Parathyroid adenoma (tissue), 2 donors: ENCODE measurements at regions not wholly inside any gene's neighbourhood (a gene's known extent, or its start where the extent isn't known, plus 50 kb on each side); places are given as distances from the start of the nearest gene placed in this dataset.

Experiments
- H2AFZ ChIP-seq: fragments of 300-600 bp; sonication (generic); one replicate; pipeline ENCODE4 v1.7.0; 2017; ENCODE audit warnings: antibody characterized with exemption, mild to moderate bottlenecking
- H3K27ac ChIP-seq: fragments of 300-600 bp; sonication (generic); one replicate; pipeline ENCODE4 v1.7.0; 2017
- H3K27me3 ChIP-seq: fragments of 300-600 bp; sonication (generic); one replicate; pipeline ENCODE4 v1.7.0; 2017; ENCODE audit warnings: low read length; ENCODE audit not compliant: control insufficient read depth, insufficient read depth
- H3K36me3 ChIP-seq: fragments of 300-600 bp; sonication (generic); one replicate; pipeline ENCODE4 v1.7.0; 2017; ENCODE audit warnings: low read length; ENCODE audit not compliant: control insufficient read depth, insufficient read depth
- H3K4me1 ChIP-seq: fragments of 300-600 bp; sonication (generic); one replicate; pipeline ENCODE4 v1.7.0; 2017; ENCODE audit warnings: control low read depth
- H3K4me2 ChIP-seq: fragments of 300-600 bp; sonication (generic); one replicate; pipeline ENCODE4 v1.7.0; 2017; ENCODE audit warnings: low read length
- H3K4me3 ChIP-seq: fragments of 300-600 bp; sonication (generic); one replicate; pipeline ENCODE4 v1.7.0; 2017; ENCODE audit warnings: low read depth, low read length
- H3K79me2 ChIP-seq: fragments of 300-600 bp; sonication (generic); one replicate; pipeline ENCODE4 v1.7.0; 2017; ENCODE audit warnings: control low read depth
- H3K9ac ChIP-seq: fragments of 300-600 bp; sonication (generic); one replicate; pipeline ENCODE4 v1.7.0; 2017; ENCODE audit warnings: mild to moderate bottlenecking
- H3K9me3 ChIP-seq: fragments of 300-600 bp; sonication (generic); one replicate; pipeline ENCODE4 v1.7.0; 2017; ENCODE audit warnings: low read length; ENCODE audit not compliant: control insufficient read depth
- CTCF ChIP-seq: fragments of 300-600 bp; sonication (generic); IDR thresholded peaks from one replicate; pipeline ENCODE4 v1.7.0; 2017; ENCODE audit warnings: antibody characterized with exemption, mild to moderate bottlenecking
- donor health status: primary hyperparathyroidism.

GRCh38 chrX:71000139-71000538, 68.0 kb downstream of the SNX12 start:
- no peak for TF ChIP-seq CTCF
- Histone ChIP-seq H3K27ac (no peak overlapping the region), H3K4me1 (no peaks in the 10 kb centered on the region), H3K27me3 (no peaks in the 10 kb centered on the region), H3K4me3 (no peak overlapping the region), H3K9me3 (no peaks in the 10 kb centered on the region), H2AFZ (no peak overlapping the region), H3K36me3 (no peaks in the 10 kb centered on the region), H3K79me2 (no peaks in the 10 kb centered on the region), H3K4me2 (no peak overlapping the region), H3K9ac (no peak overlapping the region)

DNA sequence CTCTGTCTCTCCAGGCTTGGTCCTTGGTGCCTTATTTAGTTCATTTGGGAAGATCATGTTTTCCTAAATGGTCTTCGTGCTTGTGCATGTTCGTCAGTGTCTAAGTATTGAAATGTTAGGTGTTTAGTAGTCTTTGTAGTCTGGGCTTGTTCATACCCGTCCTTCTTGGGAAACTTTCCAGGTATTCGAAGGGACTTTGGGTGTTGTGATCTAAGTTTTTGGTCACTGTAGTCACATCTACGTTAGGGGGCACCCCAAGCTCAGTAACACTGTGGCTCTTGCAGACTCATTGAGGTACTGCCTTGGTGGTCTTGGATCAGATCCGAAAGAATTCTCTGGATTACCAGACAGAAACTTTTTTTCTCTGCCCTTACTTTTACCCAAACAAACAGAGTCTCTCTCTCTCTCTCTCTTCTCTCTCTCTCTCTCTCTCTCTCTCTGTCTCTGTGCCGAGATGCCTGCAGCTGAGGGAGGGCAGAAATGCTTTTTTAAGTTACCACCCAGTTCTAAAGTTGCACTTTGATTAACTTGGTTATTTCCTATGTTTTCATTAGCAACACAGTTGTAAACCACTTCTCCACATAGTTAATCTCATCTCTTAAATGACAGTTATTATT, 67.6 kb upstream of the SLC7A3 start:
- Histone ChIP-seq H3K27me3 (no peaks in the 10 kb centered on the region), H3K4me1 (no peaks in the 10 kb centered on the region), H2AFZ (no peak overlapping the region), H3K4me3 (no peak overlapping the region), H3K79me2 (no peaks in the 10 kb centered on the region), H3K9ac (no peak overlapping the region), H3K9me3 (no peaks in the 10 kb centered on the region), H3K36me3 (no peaks in the 10 kb centered on the region), H3K4me2 (no peak overlapping the region), H3K27ac (no peak overlapping the region)
- TF ChIP-seq CTCF = peak; percentile 16

GRCh38 chrX:70995338-70995737, 64.4 kb upstream of the SLC7A3 start:
- Histone ChIP-seq H3K36me3 (no peaks in the 10 kb centered on the region), H3K9ac (no peak overlapping the region), H3K4me2 (no peak overlapping the region), H3K27me3 (no peaks in the 10 kb centered on the region), H3K79me2 (no peaks in the 10 kb centered on the region), H3K4me1 (no peaks in the 10 kb centered on the region), H3K27ac (no peak overlapping the region), H3K4me3 (no peak overlapping the region), H2AFZ (no peak overlapping the region), H3K9me3 (no peaks in the 10 kb centered on the region)
- TF ChIP-seq CTCF = no peak

DNA sequence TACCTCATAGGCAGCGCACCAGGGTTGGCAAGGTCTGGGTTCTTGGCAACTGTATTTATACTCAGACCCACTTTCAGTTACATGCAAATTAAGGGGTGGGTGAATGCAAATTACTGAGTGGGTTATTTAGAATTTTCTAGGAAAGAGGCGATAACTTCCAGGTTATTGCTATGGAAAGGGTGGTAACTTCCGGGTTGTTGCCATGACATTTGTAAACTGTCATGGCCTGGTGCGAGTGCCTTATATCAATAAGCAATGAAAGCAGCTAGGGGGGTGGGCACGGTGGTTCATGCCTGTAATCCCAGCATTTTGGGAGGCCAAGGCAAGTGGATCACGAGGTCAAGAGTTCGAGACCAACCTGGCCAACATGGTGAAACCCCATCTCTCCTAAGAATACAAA, 57.5 kb upstream of the SLC7A3 start:
- Histone ChIP-seq H3K9me3 (no peaks in the 10 kb centered on the region), H3K4me3 (no peak overlapping the region), H2AFZ (no peak overlapping the region), H3K4me2 (no peak overlapping the region), H3K79me2 (no peaks in the 10 kb centered on the region), H3K27me3 (no peaks in the 10 kb centered on the region), H3K9ac (no peak overlapping the region), H3K36me3 (no peaks in the 10 kb centered on the region), H3K27ac (no peak overlapping the region), H3K4me1 (no peaks in the 10 kb centered on the region)
- no peak for TF ChIP-seq CTCF
